Activated CD4-positive, alpha-beta memory T cell treated with anti-CD3 and anti-CD28 coated beads, Interleukin-2, amount 10 ng/mL, durations not matched to agents 7 days and 5 days (primary cell): ENCODE measurements at regions not wholly inside any gene's neighbourhood (a gene's known extent, or its start where the extent isn't known, plus 50 kb on each side); places are given as distances from the start of the nearest gene placed in this dataset.
"Not testable (repeated sequence)": the region's sequence is repeated elsewhere in the genome, so short reads cannot be mapped to it uniquely, and the experiment has no call there.

Source experiments
- CTCF ChIA-PET: fragments of 350-600 bp; sonication (Branson Sonifier 250); formaldehyde crosslinking; loops from one replicate; lab custom pipeline; 2021; ENCODE audit warnings: antibody characterized with exemption, inconsistent platforms; lab: Charles Lee
- POLR2A ChIA-PET: fragments of 350-600 bp; sonication (Branson Sonifier 250); formaldehyde crosslinking; loops from one replicate; lab custom pipeline; 2021; ENCODE audit warnings: antibody characterized with exemption; lab: Charles Lee
- DNase-seq: peaks from one replicate; pipeline ENCODE4 v3.0.0-alpha.2; 2020
- H3K27ac Mint-ChIP-seq: one replicate; pipeline ENCODE4 v1.8.0; 2021; ENCODE audit warnings: mild to moderate bottlenecking, mixed read lengths
- H3K27me3 Mint-ChIP-seq: one replicate; pipeline ENCODE4 v1.8.0; 2021; ENCODE audit warnings: mixed read lengths
- H3K36me3 Mint-ChIP-seq: one replicate; pipeline ENCODE4 v1.8.0; 2021; ENCODE audit warnings: low read depth, mixed read lengths
- H3K4me1 Mint-ChIP-seq: one replicate; pipeline ENCODE4 v1.8.0; 2021; ENCODE audit warnings: mixed read lengths
- H3K4me3 Mint-ChIP-seq: one replicate; pipeline ENCODE4 v1.8.0; 2021; ENCODE audit warnings: mild to moderate bottlenecking, mixed read lengths
- H3K9me3 Mint-ChIP-seq: one replicate; pipeline ENCODE4 v1.8.0; 2021; ENCODE audit warnings: mixed read lengths

DNA sequence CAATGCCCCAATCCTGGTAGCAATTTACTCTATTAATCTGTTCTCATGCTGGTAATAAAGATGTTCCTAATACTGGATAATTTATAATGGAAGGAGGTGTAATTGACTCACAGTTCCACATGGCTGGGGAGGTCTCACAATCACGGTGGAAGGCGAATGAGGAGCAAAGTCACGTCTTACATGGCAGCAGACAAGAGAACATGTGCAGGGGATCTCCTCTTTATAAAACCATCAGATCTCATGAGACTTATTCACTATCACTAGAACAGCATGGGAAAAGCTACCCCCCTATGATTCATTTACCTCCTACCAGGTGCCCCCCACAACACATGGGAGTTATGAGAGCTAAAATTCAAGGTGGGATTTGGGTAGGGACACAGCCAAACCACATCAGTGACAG, 872.2 kb downstream of the ANKRD7 start:
- ChIA-PET CTCF (no interaction called here), POLR2A (no interaction called here)
- no peaks in the 10 kb centered on the region for H3K27me3 Mint-ChIP-seq
- H3K36me3 Mint-ChIP-seq = no peaks in the 10 kb centered on the region
- H3K27ac Mint-ChIP-seq = no peak overlapping the region
- no peak for DNase-seq
- no peaks in the 10 kb centered on the region for H3K4me1 Mint-ChIP-seq
- H3K9me3 Mint-ChIP-seq = peaks cover 15% of the 10 kb centered on the region
- no peak overlapping the region for H3K4me3 Mint-ChIP-seq

DNA sequence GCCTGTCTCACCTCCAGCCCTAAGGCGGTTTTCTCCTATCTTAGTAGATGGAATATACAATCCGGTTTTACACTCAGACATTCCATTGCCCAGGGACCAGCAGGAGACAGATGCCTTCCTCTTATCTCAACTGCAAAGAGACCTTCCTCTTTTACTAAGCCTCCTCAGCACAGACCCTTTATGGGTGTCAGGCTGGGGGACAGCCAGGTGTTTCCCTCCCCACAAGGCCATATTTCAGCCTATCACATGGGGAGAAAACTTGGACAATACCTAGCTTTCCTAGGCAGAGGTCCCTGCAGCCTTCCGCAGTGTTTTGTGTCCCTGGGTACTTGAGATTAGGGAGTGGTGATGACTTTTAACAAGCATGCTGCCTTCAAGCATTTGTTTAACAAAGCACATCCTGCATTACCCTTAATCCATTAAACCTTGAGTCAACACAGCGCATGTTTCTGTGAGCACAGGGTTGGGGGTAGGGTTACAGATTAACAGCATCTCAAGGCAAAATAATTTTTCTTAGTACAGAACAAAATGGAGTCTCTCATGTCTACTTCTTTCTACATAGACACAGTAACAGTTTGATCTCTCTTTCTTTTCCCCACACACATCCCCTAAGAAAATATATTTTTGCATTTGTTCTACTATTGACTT, 876.2 kb downstream of the ANKRD7 start:
- DNase-seq, H3K4me1 Mint-ChIP-seq, H3K36me3 Mint-ChIP-seq, POLR2A ChIA-PET, H3K9me3 Mint-ChIP-seq, CTCF ChIA-PET, H3K27ac Mint-ChIP-seq, H3K4me3 Mint-ChIP-seq, H3K27me3 Mint-ChIP-seq: not testable (repeated sequence)

DNA sequence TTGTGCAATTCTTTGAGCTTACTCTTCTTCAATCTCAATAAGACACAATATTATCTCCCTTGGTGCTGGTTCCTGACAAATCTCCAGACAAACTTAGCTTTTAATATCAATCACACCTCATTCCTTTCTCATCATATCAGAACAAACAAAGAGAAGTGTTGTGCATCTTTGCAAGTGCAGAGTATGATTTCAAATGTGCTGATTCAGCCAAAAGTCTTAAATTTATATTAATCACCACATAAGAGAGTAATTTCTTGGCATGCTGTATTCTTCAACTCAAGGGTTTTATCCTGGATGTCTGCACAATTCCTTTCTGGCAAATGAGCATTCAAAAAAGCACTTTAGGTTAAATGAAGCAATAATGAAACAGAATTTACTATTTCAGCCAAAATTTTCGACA, 877.8 kb downstream of the ANKRD7 start:
- no peak for DNase-seq
- ChIA-PET POLR2A (no interaction called here), CTCF (no interaction called here)
- Mint-ChIP-seq H3K9me3 (peaks cover 2% of the 10 kb centered on the region), H3K4me1 (no peaks in the 10 kb centered on the region), H3K27me3 (no peaks in the 10 kb centered on the region), H3K36me3 (no peaks in the 10 kb centered on the region), H3K27ac (no peak overlapping the region), H3K4me3 (no peak overlapping the region)

DNA sequence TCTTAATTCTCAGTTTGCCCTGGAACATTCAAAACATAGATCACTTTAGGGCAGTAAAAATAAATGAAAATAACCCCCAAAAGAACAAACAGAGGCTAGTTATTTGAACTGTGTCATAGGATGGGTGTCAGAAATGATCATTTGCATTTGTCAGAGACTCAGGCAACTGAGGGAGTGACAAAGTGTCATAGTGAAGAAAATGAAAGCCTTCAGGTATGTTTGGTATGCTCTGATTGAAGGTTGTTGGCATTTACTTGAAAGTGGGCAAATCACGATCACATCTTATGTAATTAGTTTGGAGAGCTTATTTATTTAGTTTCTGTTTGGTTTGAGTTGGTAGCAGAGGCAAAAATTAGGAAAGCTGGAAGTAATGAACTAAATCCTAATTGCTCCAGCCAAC, 880.9 kb downstream of the ANKRD7 start:
- Mint-ChIP-seq H3K36me3 (no peaks in the 10 kb centered on the region), H3K4me1 (no peaks in the 10 kb centered on the region), H3K4me3 (no peak overlapping the region), H3K27ac (no peak overlapping the region), H3K9me3 (peaks cover under 1% of the 10 kb centered on the region), H3K27me3 (no peaks in the 10 kb centered on the region)
- POLR2A ChIA-PET = no interaction called here
- DNase-seq = no peak
- CTCF ChIA-PET = no interaction called here

DNA sequence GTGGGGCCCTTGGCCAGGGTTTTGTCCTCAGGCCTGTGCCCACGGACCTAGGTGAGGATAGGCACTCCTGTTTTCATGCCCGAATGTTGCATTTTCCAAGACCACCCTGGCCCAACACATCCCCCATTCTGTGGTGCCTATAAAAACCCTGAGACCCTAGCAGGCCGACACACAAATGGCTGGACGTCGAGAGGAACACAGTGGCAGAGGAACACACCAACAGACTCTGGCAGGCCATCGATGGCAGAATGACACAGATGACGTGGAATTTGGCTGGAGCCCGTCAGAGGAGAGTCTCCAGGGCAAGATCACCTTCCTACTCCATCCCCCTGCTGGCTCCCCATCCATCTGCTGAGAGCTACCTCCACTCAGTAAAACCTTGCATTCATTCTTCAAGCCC, 898.8 kb downstream of the ANKRD7 start:
- Mint-ChIP-seq H3K27ac (no peak overlapping the region), H3K9me3 (no peaks in the 10 kb centered on the region), H3K36me3 (no peaks in the 10 kb centered on the region), H3K4me3 (no peak overlapping the region), H3K27me3 (no peaks in the 10 kb centered on the region), H3K4me1 (no peaks in the 10 kb centered on the region)
- ChIA-PET CTCF (no interaction called here), POLR2A (no interaction called here)
- no peak for DNase-seq

DNA sequence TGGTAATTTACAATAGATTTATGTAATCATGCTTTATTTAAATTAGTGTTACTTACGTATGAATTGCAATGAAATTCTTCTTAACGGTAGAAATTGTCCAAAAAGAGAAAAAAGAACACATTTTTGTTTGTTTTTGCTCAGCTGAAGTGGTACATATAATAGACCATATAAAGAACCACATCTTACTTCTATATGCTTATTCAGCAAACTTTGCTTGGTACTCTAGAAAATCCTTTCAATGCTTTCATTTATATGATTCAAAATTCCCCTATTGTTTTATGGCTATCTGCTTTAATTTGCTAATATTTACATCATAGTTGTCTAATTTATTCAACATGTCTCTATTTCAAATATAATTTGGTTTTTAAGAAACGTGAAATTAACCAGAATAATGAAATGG, 903.2 kb downstream of the ANKRD7 start:
- Mint-ChIP-seq H3K27me3 (no peaks in the 10 kb centered on the region), H3K4me1 (no peaks in the 10 kb centered on the region), H3K27ac (no peak overlapping the region), H3K4me3 (no peak overlapping the region), H3K9me3 (no peaks in the 10 kb centered on the region), H3K36me3 (no peaks in the 10 kb centered on the region)
- CTCF ChIA-PET = no interaction called here
- POLR2A ChIA-PET = no interaction called here
- DNase-seq = no peak

DNA sequence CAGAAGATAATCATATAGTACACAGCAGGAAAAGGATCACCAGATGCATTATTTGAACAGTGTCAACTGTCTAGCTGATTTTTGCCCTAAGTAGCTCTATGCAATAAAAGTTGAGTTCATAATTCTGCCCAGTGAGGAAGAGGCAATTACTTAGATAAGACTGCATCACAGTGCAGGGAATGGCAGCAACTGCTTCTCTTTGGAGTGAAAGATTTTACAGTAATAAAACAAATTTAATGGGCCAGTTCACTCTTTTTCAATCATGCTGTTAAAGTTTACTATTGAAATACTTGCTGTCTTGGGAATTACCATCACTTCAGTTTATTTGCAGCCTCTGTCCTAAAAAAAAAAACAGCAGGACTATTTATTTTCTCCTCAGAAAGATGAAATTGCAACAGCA, 907.9 kb downstream of the ANKRD7 start:
- ChIA-PET CTCF (no interaction called here), POLR2A (no interaction called here)
- H3K9me3 Mint-ChIP-seq = peaks cover 3% of the 10 kb centered on the region
- no peaks in the 10 kb centered on the region for H3K27me3 Mint-ChIP-seq
- no peak overlapping the region for H3K27ac Mint-ChIP-seq
- H3K4me3 Mint-ChIP-seq = no peak overlapping the region
- H3K36me3 Mint-ChIP-seq = no peaks in the 10 kb centered on the region
- no peak for DNase-seq
- H3K4me1 Mint-ChIP-seq = no peaks in the 10 kb centered on the region

DNA sequence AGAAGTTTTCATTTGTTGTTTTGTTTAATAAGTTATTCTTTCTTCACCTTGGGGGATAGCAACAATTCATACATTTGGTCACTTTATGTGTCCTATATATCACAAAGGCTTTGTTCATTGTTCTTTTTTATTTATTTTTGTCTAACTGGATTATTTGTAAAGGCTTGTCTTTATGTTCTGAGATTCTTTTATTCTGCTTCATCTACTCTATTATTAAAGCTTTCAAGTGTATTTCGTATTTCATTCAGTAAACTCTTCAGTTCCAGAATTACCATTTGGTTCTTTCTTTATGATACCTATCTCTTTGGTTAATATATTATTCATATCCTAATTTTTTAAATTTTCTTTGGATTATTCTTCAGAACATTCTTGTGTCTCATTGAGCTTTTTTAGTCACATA, 942.9 kb downstream of the ANKRD7 start:
- no peaks in the 10 kb centered on the region for H3K36me3 Mint-ChIP-seq
- no peak for DNase-seq
- no peaks in the 10 kb centered on the region for H3K27me3 Mint-ChIP-seq
- H3K4me1 Mint-ChIP-seq = no peaks in the 10 kb centered on the region
- POLR2A ChIA-PET = no interaction called here
- peaks cover 11% of the 10 kb centered on the region for H3K9me3 Mint-ChIP-seq
- no peak overlapping the region for H3K4me3 Mint-ChIP-seq
- no peak overlapping the region for H3K27ac Mint-ChIP-seq
- CTCF ChIA-PET = no interaction called here

DNA sequence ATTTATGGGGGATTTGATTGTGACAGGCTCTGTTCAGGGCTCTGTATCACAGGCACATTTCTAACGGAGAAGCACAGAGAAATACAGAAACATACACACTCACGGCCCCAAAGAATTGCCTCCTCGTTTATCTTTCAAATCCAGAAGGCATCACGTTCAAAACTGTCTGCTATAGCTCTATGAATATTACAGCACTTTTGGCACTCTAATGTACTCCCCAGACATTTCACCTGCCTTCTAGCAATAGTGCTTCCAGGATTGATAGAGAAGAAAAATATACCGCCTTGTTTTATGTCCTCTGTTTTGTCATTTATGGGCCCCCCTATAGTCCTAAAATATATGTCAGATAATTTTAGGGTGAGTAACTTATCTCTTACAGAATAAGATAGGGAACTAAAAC, 947.5 kb downstream of the ANKRD7 start:
- no peaks in the 10 kb centered on the region for H3K4me1 Mint-ChIP-seq
- POLR2A ChIA-PET = no interaction called here
- peaks cover 7% of the 10 kb centered on the region for H3K9me3 Mint-ChIP-seq
- H3K27ac Mint-ChIP-seq = no peak overlapping the region
- no peaks in the 10 kb centered on the region for H3K36me3 Mint-ChIP-seq
- H3K27me3 Mint-ChIP-seq = no peaks in the 10 kb centered on the region
- DNase-seq = no peak
- H3K4me3 Mint-ChIP-seq = no peak overlapping the region
- CTCF ChIA-PET = no interaction called here

DNA sequence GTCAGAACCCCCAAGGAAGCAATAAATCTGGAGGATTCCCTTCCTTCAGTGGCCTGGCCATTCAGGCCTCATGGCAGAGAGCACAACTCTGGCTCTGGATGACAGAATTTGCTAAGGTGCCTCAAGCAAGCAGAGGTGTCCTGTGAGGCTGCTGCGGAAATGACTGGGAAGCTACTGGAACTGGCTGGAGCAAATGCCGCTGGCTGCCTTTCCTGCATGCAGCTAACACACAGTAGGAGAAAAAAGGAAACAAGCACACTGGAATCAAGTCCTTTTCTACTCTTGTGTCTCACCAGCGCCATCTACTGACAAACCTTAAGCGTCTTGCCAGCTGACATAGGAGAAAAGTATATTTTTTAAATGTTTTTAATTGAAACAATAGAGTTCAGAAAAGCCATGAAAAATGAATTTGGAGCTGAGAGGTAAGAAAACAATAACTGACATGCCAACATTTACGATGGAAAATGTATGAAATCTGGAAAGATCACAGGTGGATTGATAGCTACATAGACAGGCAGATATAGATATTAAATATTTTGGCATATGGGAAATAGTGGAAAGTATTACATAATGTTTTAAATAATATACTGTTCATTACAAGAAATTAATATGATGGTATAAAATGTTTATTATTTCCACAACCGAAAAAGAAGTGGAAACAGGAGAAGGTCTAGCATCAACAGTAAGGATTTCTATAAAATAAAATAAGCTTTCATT, 951.6 kb downstream of the ANKRD7 start:
- Mint-ChIP-seq H3K4me1 (no peaks in the 10 kb centered on the region), H3K27ac (no peak overlapping the region), H3K9me3 (no peaks in the 10 kb centered on the region), H3K4me3 (no peak overlapping the region), H3K36me3 (no peaks in the 10 kb centered on the region), H3K27me3 (no peaks in the 10 kb centered on the region)
- DNase-seq = peak; percentile 26
- CTCF ChIA-PET = interaction anchor here (0.7 to 1.1 kb wide), 3 partner anchors 16 to 916 kb away, joined by 3 to 11 read pairs (median 4); no protein-coding TSS in a partner anchor
- POLR2A ChIA-PET = no interaction called here

DNA sequence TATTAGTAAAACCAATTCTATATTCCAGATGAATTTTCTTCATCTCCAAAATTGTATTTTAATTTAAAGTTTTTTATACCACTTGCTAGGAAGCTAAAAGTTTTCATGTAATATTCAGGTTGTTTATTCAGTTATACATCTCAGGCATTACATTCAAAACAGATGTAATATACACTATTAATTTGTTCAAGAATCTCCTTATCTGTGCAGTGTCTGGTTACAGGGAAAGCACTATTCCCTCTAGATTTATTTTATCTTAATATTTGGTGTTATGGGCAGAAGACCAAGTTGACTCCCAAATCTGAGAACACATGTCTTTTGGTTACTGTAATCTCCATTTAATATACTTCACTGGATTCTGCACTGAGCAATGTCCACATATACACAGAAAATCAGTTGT, 953.4 kb downstream of the ANKRD7 start:
- H3K36me3 Mint-ChIP-seq = no peaks in the 10 kb centered on the region
- no peaks in the 10 kb centered on the region for H3K4me1 Mint-ChIP-seq
- H3K27ac Mint-ChIP-seq = no peak overlapping the region
- H3K27me3 Mint-ChIP-seq = no peaks in the 10 kb centered on the region
- no peak for DNase-seq
- ChIA-PET CTCF (interaction anchor here (1.1 kb wide), 1 partner anchor 20 kb away, joined by 3 read pairs; no protein-coding TSS in a partner anchor), POLR2A (no interaction called here)
- H3K4me3 Mint-ChIP-seq = no peak overlapping the region
- no peaks in the 10 kb centered on the region for H3K9me3 Mint-ChIP-seq

DNA sequence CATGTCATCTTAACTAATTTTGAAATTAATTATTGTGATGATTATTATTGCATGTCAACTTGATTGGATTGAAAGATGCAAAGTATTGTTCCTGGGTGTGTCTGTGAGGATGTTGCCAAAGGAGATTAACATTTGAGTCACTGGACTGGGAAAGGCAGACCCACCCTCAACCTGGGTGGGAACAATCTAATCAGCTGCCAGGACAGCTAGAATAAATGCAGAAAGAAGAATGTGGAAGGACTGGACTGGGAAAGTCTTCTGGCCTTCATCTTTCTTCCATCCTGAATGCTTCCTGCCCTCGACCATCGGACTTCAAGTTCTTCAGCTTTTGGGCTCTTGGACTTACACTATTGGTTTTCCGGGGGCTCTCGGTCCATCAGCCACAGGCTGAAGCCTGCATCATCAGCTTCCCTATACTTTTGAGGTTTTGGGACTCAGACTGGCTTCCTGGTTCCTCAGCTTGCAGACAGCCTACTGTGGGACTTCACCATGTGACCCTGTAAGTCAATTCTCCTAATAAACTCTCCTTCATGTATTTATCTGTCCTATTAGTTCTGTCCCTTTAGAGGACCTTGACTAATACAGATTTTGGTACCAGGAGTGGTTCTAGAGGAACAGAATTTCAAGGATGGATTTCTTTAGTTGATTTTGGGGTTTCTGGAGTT, 959.8 kb downstream of the ANKRD7 start:
- H3K4me3 Mint-ChIP-seq = no peak overlapping the region
- ChIA-PET CTCF (no interaction called here), POLR2A (no interaction called here)
- no peaks in the 10 kb centered on the region for H3K36me3 Mint-ChIP-seq
- H3K9me3 Mint-ChIP-seq = peaks cover 6% of the 10 kb centered on the region
- DNase-seq = no peak
- H3K4me1 Mint-ChIP-seq = no peaks in the 10 kb centered on the region
- no peaks in the 10 kb centered on the region for H3K27me3 Mint-ChIP-seq
- no peak overlapping the region for H3K27ac Mint-ChIP-seq

DNA sequence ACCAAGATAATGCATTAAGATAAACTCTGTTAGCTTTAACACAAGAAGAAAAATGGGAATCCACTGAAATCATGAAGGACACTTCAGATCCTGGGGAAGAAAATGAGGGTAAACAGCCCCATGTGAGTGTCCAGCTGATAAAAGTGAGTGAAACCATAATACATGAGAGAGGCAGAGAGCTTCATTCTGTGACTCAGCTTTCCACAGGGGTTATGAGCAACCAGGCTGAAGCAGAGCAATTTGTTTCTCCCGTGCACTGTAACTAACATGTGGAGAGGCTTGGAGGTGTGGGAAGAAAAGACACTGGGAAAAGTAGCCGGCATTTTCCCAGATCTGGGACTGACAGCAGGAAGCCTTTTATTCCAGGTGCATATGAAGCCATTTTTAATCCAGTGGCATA, 971.7 kb downstream of the ANKRD7 start:
- no peaks in the 10 kb centered on the region for H3K36me3 Mint-ChIP-seq
- ChIA-PET POLR2A (no interaction called here), CTCF (no interaction called here)
- H3K9me3 Mint-ChIP-seq = no peaks in the 10 kb centered on the region
- no peaks in the 10 kb centered on the region for H3K27me3 Mint-ChIP-seq
- H3K4me1 Mint-ChIP-seq = no peaks in the 10 kb centered on the region
- H3K27ac Mint-ChIP-seq = no peak overlapping the region
- H3K4me3 Mint-ChIP-seq = no peak overlapping the region
- DNase-seq = no peak
